Mesothelial cell of epicardium (in vitro differentiated cells): ENCODE measurements at regions not wholly inside any gene's neighbourhood (a gene's known extent, or its start where the extent isn't known, plus 50 kb on each side); places are given as distances from the start of the nearest gene placed in this dataset.
"Not testable (repeated sequence)": the region's sequence is repeated elsewhere in the genome, so short reads cannot be mapped to it uniquely, and the experiment has no call there.

Experiments used
- DNase-seq, 2 experiments: peaks; one replicate each; pipeline ENCODE4 v3.0.0; 2021; ENCODE audit warnings: low spot score in 2 of 2; ENCODE audit not compliant: unreplicated experiment in 2 of 2
- H3K27ac Mint-ChIP-seq: 2 replicates; pipeline ENCODE4 v1.8.0; 2021; ENCODE audit warnings: mixed read lengths
- H3K27me3 Mint-ChIP-seq: 2 replicates; pipeline ENCODE4 v1.8.0; 2021; ENCODE audit warnings: low read depth, mixed read lengths
- H3K36me3 Mint-ChIP-seq: 2 replicates; pipeline ENCODE4 v1.8.0; 2021; ENCODE audit warnings: mixed read lengths
- H3K4me1 Mint-ChIP-seq: 2 replicates; pipeline ENCODE4 v1.8.0; 2021; ENCODE audit warnings: mixed read lengths
- H3K4me3 Mint-ChIP-seq: 2 replicates; pipeline ENCODE4 v1.8.0; 2021; ENCODE audit warnings: mild to moderate bottlenecking, moderate library complexity, mixed read lengths
- H3K9me3 Mint-ChIP-seq: 2 replicates; pipeline ENCODE4 v1.8.0; 2021; ENCODE audit warnings: mixed read lengths
- CTCF ChIP-seq: fragments of 200-600 bp; sonication (generic); IDR thresholded peaks from one replicate; pipeline ENCODE4 v1.5.0; 2021; ENCODE audit warnings: antibody characterized with exemption; ENCODE audit not compliant: unreplicated experiment

GRCh38 chr15:23857028-23857641 lies 170.0 kb upstream of the NDN start:
- Mint-ChIP-seq H3K36me3 (no peaks in the 10 kb centered on the region), H3K27ac (no peak overlapping the region), H3K4me3 (no peak overlapping the region), H3K27me3 (no peaks in the 10 kb centered on the region), H3K9me3 (peaks cover 10% of the 10 kb centered on the region), H3K4me1 (peaks cover 9% of the 10 kb centered on the region)
- peak; percentile 65 for TF ChIP-seq CTCF
- DNase-seq, result peak in 1 of 2 experiments; percentile 55

- Mint-ChIP-seq H3K4me1 (peaks cover 9% of the 10 kb centered on the region), H3K27me3 (no peaks in the 10 kb centered on the region), H3K9me3 (peaks cover 18% of the 10 kb centered on the region), H3K4me3 (no peak overlapping the region), H3K27ac (no peak overlapping the region), H3K36me3 (no peaks in the 10 kb centered on the region)
- DNase-seq, result no peak
- TF ChIP-seq CTCF, result no peak
These were observed 171.9 kb upstream of the NDN start for GRCh38 chr15:23859008-23859407.

- no peak overlapping the region for H3K27ac Mint-ChIP-seq
- H3K4me3 Mint-ChIP-seq, result peak overlapping the region; percentile 14
These were observed 173.5 kb upstream of the NDN start for GRCh38 chr15:23860290-23861245.

GRCh38 chr15:23866832-23867231 lies 179.7 kb upstream of the NDN start:
- Mint-ChIP-seq H3K9me3 (peaks cover 14% of the 10 kb centered on the region), H3K4me1 (peaks cover 2% of the 10 kb centered on the region), H3K4me3 (no peak overlapping the region), H3K27me3 (no peaks in the 10 kb centered on the region), H3K36me3 (no peaks in the 10 kb centered on the region), H3K27ac (no peak overlapping the region)
- DNase-seq, result no peak
- TF ChIP-seq CTCF, result no peak

More at GRCh38 chr15:23860290-23861245, 173.5 kb upstream of the NDN start:
- Mint-ChIP-seq H3K36me3 (no peaks in the 10 kb centered on the region), H3K4me1 (peaks cover 6% of the 10 kb centered on the region), H3K27me3 (no peaks in the 10 kb centered on the region), H3K9me3 (peaks cover 14% of the 10 kb centered on the region)
- TF ChIP-seq CTCF, result no peak
- DNase-seq, result peak in 1 of 2 experiments; percentile 45

GRCh38 chr15:23869396-23869795 lies 182.3 kb upstream of the NDN start:
- Mint-ChIP-seq H3K27ac (peak overlapping the region; percentile 88), H3K4me3 (peak overlapping the region; percentile 70), H3K4me1 (peaks cover 2% of the 10 kb centered on the region), H3K27me3 (no peaks in the 10 kb centered on the region), H3K36me3 (no peaks in the 10 kb centered on the region), H3K9me3 (peaks cover 6% of the 10 kb centered on the region)
- DNase-seq, result peak in 1 of 2 experiments; percentile 51
- no peak for TF ChIP-seq CTCF

GRCh38 chr15:23873613-23874012 lies 186.5 kb upstream of the NDN start:
- not testable (repeated sequence) for H3K9me3 Mint-ChIP-seq, H3K36me3 Mint-ChIP-seq, DNase-seq, H3K4me1 Mint-ChIP-seq, H3K27me3 Mint-ChIP-seq, H3K4me3 Mint-ChIP-seq, H3K27ac Mint-ChIP-seq
